ENCODE measurements at regions not wholly inside any gene's neighbourhood (a gene's known extent, or its start where the extent isn't known, plus 50 kb on each side); places are given as distances from the start of the nearest gene placed in this dataset.

DNA sequence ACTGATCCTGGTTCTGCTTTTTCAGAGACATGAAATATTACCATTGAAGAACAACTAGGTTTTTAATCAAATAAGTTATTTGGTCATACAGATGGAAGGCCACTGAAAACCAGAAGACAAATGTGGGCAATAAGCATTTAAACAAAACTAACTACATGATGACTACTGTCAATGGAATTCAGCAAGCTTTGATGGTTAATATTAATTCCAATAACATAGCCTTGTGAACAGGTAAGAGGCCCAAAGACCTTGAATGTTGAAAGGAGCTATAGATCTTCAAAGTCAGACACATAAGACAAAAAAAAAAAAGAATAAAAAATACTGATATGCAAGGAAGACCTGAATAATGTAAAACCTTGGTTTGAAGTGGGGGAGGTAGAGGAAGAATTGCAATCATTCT, 1955.6 kb upstream of the CELF4 start:
- Mint-ChIP-seq H3K4me3 (no peak overlapping the region), H3K4me1 (ENCODE audit: low read depth in 2 of 2) (no peaks in the 10 kb centered on the region)

DNA sequence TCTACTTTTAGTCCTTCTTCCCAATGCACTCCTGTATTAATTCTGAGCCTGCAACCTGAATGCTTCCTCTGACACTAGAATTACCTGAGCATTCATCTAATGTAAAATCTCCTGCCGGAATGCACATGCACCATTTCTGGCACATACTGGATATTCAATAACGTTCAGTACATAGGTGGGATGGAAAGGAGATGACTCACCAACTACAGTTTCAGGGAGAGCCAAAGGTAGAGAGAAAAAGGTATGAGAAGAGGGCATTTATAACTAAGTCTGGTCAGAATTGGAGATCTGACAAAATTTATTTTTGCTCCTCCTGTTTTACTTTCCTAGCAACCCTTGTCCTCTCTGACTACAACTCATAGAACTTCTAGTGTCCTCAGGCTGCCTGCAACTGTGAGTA, 1954.1 kb upstream of the CELF4 start:
- no peak for DNase-seq
- Mint-ChIP-seq H3K9me3 (peaks cover 7 to 14% of the 10 kb centered on the region in 2 donors), H3K36me3 (ENCODE audit: insufficient read depth) (no peaks in the 10 kb centered on the region), H3K27ac (no peak overlapping the region), H3K4me1 (ENCODE audit: low read depth in 2 of 2) (no peaks in the 10 kb centered on the region), H3K4me3 (no peak overlapping the region), H3K27me3 (no peaks in the 10 kb centered on the region)
- no peak for ATAC-seq (replicated peaks)

More for the DNA sequence above, 1955.6 kb upstream of the CELF4 start:
- Mint-ChIP-seq H3K9me3 (peaks cover 7 to 14% of the 10 kb centered on the region in 2 donors), H3K27me3 (no peaks in the 10 kb centered on the region), H3K27ac (no peak overlapping the region), H3K36me3 (ENCODE audit: insufficient read depth) (no peaks in the 10 kb centered on the region)
- DNase-seq (no peak), ATAC-seq (replicated peaks) (no peak)

DNA sequence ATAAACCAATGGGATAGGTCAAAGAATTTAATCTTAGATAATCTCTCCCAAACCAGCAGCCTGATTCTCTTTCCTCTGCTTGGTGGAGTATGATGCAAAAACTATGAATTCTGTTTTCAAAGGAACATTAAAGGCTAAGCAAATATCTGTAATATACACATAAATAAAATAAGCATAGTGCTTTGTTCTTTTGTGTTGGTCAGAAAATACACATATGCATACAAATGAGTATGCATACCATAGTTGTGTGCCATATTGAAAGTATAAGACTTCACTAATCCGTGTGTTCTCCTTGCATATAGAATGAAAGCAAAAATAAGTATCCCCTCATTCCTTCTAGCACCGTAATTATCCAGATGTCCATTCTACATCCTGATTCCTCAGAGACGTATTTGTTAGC, 1949.7 kb upstream of the CELF4 start:
- Mint-ChIP-seq H3K4me3 (no peak overlapping the region), H3K27me3 (no peaks in the 10 kb centered on the region), H3K9me3 (peaks cover 11 to 31% of the 10 kb centered on the region in 2 donors), H3K36me3 (ENCODE audit: insufficient read depth) (no peaks in the 10 kb centered on the region), H3K4me1 (ENCODE audit: low read depth in 2 of 2) (no peaks in the 10 kb centered on the region), H3K27ac (no peak overlapping the region)
- ATAC-seq (replicated peaks) (no peak), DNase-seq (no peak)

DNA sequence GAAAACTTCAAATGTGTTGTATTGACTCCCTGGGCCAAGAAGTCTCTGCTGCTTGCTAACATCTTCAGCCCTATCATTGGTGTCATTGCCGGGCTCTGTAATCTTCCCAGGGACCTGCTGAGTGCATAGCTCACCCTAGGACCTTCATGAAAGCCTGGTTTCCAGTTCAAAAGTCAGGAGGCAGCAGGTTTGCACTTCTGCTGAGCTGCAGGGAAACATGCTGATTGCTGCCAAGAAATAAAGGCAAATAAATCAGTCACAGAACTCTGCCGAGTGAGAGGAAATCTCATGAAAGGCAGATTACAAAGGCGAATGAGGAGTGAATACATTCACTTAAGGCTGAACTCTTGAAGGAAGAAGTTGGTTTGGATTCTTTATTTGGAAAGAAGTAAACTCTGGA, 1947.6 kb upstream of the CELF4 start:
- Mint-ChIP-seq H3K9me3 (peaks cover 9 to 18% of the 10 kb centered on the region in 2 donors), H3K4me1 (ENCODE audit: low read depth in 2 of 2) (no peaks in the 10 kb centered on the region), H3K36me3 (ENCODE audit: insufficient read depth) (no peaks in the 10 kb centered on the region), H3K4me3 (no peak overlapping the region), H3K27ac (no peak overlapping the region), H3K27me3 (no peaks in the 10 kb centered on the region)
- ATAC-seq (replicated peaks) (no peak), DNase-seq (no peak)

DNA sequence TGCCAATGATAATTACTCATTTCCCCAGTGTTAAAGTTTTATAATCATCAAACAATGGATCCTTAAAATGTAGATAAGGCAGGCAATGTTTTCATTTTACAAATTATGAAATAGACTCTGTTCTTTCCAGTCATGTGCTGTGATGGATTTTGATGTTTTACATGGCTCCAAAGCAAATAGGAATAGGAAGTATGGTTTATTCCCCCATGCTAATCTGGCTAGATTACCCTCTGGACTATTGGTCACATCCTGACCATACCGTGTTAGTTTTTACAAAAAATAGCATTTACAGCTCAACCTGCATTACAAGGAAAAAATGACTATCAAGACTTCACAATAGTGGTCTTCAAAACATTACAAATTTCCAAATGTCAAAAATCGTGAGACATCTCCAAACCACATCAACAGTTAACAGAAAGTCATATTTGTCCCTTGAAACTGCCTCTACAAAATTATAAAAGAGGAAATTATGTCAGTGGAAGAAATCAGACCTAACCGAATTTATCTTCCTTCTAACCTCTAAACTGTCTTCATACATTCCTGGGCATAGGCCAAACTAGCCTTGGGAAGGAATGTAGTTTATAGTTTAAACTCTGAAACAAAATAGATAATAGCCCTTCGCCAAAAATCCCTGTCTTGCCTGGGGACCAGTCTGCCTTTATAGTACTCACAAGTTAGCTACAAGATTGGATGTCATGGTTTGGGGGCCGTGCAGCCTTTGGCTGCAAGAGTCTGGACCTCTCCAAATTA, 1941.2 kb upstream of the CELF4 start:
- H3K27ac Mint-ChIP-seq = no peak overlapping the region
- no peak for DNase-seq
- no peaks in the 10 kb centered on the region for H3K4me1 Mint-ChIP-seq (ENCODE audit: low read depth in 2 of 2)
- peaks cover 10 to 20% of the 10 kb centered on the region in 2 donors for H3K9me3 Mint-ChIP-seq
- no peaks in the 10 kb centered on the region for H3K27me3 Mint-ChIP-seq
- no peak overlapping the region for H3K4me3 Mint-ChIP-seq
- H3K36me3 Mint-ChIP-seq (ENCODE audit: insufficient read depth) = no peaks in the 10 kb centered on the region
- ATAC-seq (replicated peaks) = no peak

DNA sequence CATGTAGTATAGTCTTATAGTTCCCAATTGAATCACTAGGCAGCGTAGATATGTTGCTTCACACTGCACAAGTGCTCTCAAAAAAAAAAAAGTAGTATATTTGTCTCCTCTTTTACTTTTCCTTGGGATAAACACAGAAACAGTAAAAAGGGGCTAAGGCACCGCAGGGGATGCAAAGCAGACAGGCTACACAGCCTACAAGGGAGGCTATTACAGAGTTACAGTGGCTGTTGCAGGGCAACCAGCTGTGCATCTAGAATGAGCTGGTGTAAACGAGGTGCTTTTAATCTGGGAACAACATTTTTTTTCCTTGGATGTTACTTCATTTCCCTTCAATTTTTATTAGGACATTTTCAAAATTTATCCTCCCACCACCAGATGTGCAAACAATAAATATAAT, 1934.7 kb upstream of the CELF4 start:
- Mint-ChIP-seq H3K27me3 (no peaks in the 10 kb centered on the region), H3K4me1 (ENCODE audit: low read depth in 2 of 2) (no peaks in the 10 kb centered on the region), H3K36me3 (ENCODE audit: insufficient read depth) (no peaks in the 10 kb centered on the region), H3K27ac (no peak overlapping the region), H3K9me3 (peaks cover 4 to 16% of the 10 kb centered on the region in 2 donors), H3K4me3 (no peak overlapping the region)
- DNase-seq = no peak
- ATAC-seq (replicated peaks) = no peak

DNA sequence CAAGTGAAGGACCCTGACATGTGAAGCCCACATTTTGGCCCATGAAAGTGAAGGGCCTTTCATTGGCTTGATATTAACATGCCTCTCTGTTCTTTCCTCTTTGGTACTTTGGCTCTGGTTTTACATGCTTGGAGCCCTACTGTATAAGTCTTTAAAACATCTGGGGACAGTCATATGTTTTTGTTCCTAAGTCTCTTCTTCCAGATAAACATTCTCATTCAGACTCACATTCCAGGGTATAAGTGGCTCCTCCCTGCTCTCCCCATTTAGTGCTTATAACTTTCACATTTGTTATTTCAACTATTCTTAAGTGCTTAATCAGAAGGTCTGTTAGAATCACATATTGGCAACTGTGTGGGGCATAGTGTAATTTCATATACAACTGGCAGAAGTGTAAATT, 1932.2 kb upstream of the CELF4 start:
- no peak overlapping the region for H3K27ac Mint-ChIP-seq
- DNase-seq (no peak), ATAC-seq (replicated peaks) (no peak)
- H3K27me3 Mint-ChIP-seq = no peaks in the 10 kb centered on the region
- H3K4me3 Mint-ChIP-seq = no peak overlapping the region
- H3K9me3 Mint-ChIP-seq = peaks cover 2 to 16% of the 10 kb centered on the region in 2 donors
- H3K36me3 Mint-ChIP-seq (ENCODE audit: insufficient read depth) = no peaks in the 10 kb centered on the region
- H3K4me1 Mint-ChIP-seq (ENCODE audit: low read depth in 2 of 2) = no peaks in the 10 kb centered on the region

DNA sequence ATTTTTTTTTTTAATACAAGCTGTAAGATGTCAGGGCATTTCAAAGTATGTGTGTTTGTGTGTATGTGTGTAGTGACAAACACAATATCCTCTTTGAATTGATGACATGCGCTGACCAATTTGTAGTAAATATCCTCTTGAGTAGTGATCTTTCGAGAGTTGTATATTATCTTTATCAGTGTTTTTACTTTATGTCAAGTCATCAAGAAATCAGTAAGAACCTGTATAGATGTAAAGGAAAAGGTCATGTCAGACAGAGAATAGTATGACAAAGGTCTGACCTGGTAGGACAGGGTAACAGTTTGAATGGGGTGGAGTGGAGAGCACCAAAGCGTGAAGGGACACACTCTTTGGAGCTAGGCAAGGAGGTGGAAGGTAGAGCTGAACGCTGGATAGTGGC, 1931.4 kb upstream of the CELF4 start:
- ATAC-seq (replicated peaks) = no peak
- H3K36me3 Mint-ChIP-seq (ENCODE audit: insufficient read depth) = no peaks in the 10 kb centered on the region
- no peak for DNase-seq
- peaks cover 2 to 16% of the 10 kb centered on the region in 2 donors for H3K9me3 Mint-ChIP-seq
- no peaks in the 10 kb centered on the region for H3K4me1 Mint-ChIP-seq (ENCODE audit: low read depth in 2 of 2)
- no peaks in the 10 kb centered on the region for H3K27me3 Mint-ChIP-seq
- no peak overlapping the region for H3K27ac Mint-ChIP-seq
- H3K4me3 Mint-ChIP-seq = no peak overlapping the region

DNA sequence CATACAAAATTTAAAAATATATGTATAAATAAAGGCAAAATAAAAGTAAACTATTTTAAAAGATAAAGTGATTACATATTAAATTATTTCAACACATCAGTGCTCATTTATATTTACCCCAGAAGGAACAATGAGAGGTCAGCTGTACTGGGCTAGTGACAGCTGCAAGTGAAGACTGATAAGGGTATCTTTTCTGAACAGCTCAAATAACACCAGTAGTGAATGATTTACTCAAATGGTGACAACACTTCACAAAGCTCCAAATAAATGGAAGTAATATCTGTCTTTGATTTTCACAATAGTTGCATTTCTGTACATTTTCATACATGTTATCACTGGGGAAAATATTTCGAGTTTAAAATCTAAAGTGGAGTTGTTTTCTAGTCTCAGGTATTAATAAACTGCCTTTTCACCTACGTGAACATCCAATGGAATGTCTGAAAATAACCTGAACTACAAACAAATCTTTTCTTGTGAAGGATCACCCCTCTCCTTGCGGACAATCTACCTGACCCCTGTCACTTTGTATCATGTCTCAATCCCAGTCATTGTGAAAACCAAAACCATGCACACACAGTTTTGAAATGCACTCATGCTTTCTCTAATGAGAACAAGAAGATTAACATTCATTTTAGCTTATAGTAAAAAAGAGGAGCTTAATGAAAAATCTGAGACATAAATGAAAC, 1928.8 kb upstream of the CELF4 start:
- Mint-ChIP-seq H3K27me3 (no peaks in the 10 kb centered on the region), H3K4me3 (no peak overlapping the region), H3K9me3 (peaks cover 5 to 31% of the 10 kb centered on the region in 2 donors), H3K36me3 (ENCODE audit: insufficient read depth) (no peaks in the 10 kb centered on the region), H3K27ac (no peak overlapping the region), H3K4me1 (ENCODE audit: low read depth in 2 of 2) (no peaks in the 10 kb centered on the region)
- ATAC-seq (replicated peaks) (no peak), DNase-seq (no peak)

DNA sequence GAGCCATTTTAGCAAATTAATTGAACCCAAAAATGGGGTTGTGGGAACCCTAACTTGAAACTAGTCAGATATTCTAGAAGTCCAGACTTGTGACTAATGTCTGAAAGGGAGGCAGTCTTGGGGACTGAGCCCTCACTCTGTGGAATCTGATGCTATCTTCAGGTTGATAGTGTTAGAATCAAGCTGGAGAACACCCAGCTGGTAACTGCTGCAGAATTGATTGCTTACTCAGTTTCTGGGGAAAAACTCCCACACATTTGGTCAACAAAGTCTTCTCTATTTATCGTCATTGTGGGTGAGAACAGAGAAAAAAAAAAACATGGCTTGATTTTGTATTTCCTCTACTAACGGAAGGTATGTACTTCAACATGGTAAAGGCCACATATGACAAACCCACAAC, 1925.8 kb upstream of the CELF4 start:
- no peak for DNase-seq
- no peaks in the 10 kb centered on the region for H3K27me3 Mint-ChIP-seq
- no peak overlapping the region for H3K27ac Mint-ChIP-seq
- no peaks in the 10 kb centered on the region for H3K4me1 Mint-ChIP-seq (ENCODE audit: low read depth in 2 of 2)
- ATAC-seq (replicated peaks) = no peak
- H3K4me3 Mint-ChIP-seq = no peak overlapping the region
- H3K36me3 Mint-ChIP-seq (ENCODE audit: insufficient read depth) = peaks cover 3% of the 10 kb centered on the region
- peaks cover 4 to 33% of the 10 kb centered on the region in 2 donors for H3K9me3 Mint-ChIP-seq

DNA sequence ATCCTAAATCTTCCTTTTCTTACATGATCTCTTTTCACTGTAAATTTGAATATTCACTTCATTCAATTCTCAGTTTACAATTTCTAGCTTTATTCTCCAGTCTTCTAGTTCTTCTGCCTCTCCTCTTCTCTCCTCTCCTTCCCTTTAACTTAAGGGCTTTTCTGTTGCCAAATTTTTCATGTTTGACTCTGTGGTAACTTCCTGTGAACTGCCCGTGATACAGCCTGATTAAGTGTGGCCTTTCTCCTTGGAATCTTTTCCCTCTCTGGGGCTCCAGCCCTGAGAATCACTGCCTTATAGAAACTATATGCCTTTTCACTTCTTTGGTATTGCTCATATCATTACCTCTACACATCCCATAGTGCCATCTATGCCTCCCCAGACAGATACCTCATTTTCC, 1923.8 kb upstream of the CELF4 start:
- Mint-ChIP-seq H3K27ac (no peak overlapping the region), H3K4me3 (no peak overlapping the region), H3K27me3 (no peaks in the 10 kb centered on the region), H3K36me3 (ENCODE audit: insufficient read depth) (peaks cover 3% of the 10 kb centered on the region), H3K4me1 (ENCODE audit: low read depth in 2 of 2) (no peaks in the 10 kb centered on the region), H3K9me3 (peaks cover 4 to 33% of the 10 kb centered on the region in 2 donors)
- DNase-seq (no peak), ATAC-seq (replicated peaks) (no peak)

DNA sequence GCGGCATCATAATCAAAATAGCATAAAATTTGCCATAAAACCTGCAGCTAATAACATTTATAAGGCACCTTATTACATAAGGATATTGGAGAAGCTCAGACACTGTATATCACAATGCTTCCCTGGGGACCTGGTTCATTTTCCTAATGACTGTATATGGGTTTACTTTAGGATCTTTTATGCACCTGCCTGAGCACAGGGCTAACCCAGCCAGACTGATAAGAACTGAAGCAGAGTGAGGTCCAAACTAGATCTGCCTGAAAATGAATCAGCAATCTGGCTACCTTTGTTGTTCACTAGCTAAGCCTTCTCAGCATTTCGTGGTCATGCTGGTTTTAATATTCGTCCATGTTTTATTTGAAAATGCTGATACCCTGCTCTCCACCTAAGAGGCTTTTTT, 1922.3 kb upstream of the CELF4 start:
- H3K36me3 Mint-ChIP-seq (ENCODE audit: insufficient read depth) = peaks cover 3% of the 10 kb centered on the region
- no peaks in the 10 kb centered on the region for H3K27me3 Mint-ChIP-seq
- no peak overlapping the region for H3K4me3 Mint-ChIP-seq
- peaks cover 4 to 33% of the 10 kb centered on the region in 2 donors for H3K9me3 Mint-ChIP-seq
- no peaks in the 10 kb centered on the region for H3K4me1 Mint-ChIP-seq (ENCODE audit: low read depth in 2 of 2)
- no peak for DNase-seq
- no peak for ATAC-seq (replicated peaks)
- no peak overlapping the region for H3K27ac Mint-ChIP-seq

DNA sequence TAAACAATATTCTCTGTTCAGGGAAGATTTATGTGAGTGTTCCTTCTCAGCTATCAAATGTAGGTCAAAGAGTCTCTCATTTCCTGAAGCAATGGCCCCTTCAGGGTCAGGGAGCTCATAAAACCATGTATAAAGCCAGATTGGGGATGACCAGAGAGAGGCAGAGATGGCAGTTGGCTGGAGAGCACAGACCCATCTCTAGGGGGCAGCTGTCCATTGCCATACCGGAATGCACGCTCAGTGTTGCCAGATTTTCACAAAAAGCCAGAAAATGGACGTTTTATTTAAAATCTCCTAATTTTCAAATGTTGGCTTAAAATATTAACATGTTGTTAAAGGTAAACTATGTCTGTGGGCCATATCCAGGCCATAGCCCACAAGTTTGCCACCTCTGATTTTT, 1920.7 kb upstream of the CELF4 start:
- no peak for DNase-seq
- peaks cover 4 to 33% of the 10 kb centered on the region in 2 donors for H3K9me3 Mint-ChIP-seq
- no peaks in the 10 kb centered on the region for H3K27me3 Mint-ChIP-seq

DNA sequence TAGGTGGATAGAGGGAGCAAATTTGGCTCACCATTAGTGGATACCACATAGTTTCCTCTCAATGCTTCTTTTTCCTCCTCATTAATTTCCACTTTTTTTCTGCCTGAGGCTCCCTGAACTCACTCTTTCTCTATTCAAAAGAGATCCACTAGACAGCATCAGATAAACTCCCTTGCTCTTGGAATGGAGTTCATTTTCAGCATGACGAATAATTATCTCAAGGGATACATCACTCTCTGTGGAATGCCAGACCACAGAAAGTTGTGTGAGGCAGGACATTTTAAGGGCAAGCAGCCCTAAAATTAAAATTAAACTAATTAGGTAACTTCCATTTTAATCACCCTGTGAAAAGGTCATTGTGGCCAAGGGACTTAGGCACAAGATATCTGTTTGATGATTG, 1920.1 kb upstream of the CELF4 start:
- DNase-seq (no peak), ATAC-seq (replicated peaks) (no peak)
- H3K9me3 Mint-ChIP-seq = peaks cover 4 to 30% of the 10 kb centered on the region in 2 donors
- no peaks in the 10 kb centered on the region for H3K27me3 Mint-ChIP-seq
- no peak overlapping the region for H3K27ac Mint-ChIP-seq
- peaks cover 3% of the 10 kb centered on the region for H3K36me3 Mint-ChIP-seq (ENCODE audit: insufficient read depth)
- H3K4me3 Mint-ChIP-seq = no peak overlapping the region
- H3K4me1 Mint-ChIP-seq (ENCODE audit: low read depth in 2 of 2) = no peaks in the 10 kb centered on the region

More for the DNA sequence above, 1920.7 kb upstream of the CELF4 start:
- H3K27ac Mint-ChIP-seq = no peak overlapping the region
- peaks cover 3% of the 10 kb centered on the region for H3K36me3 Mint-ChIP-seq (ENCODE audit: insufficient read depth)
- H3K4me1 Mint-ChIP-seq (ENCODE audit: low read depth in 2 of 2) = no peaks in the 10 kb centered on the region
- H3K4me3 Mint-ChIP-seq = no peak overlapping the region
- ATAC-seq (replicated peaks) = no peak
